Pons (tissue), 1 donor: ENCODE measurements at regions not wholly inside any gene's neighbourhood (a gene's known extent, or its start where the extent isn't known, plus 50 kb on each side); places are given as distances from the start of the nearest gene placed in this dataset.

Source experiments
- DNase-seq: peaks from one replicate; pipeline ENCODE4 v3.0.0-alpha.2; 2016; ENCODE audit warnings: low spot score

GRCh38 chr3:59653405-59654122 lies 603.7 kb upstream of the CFAP20DC start:
- DNase-seq: no peak

- peak; percentile 87 for DNase-seq
These were observed 594.9 kb upstream of the CFAP20DC start for GRCh38 chr3:59644479-59645402.

GRCh38 chr3:59641169-59641899 lies 591.5 kb upstream of the CFAP20DC start:
- DNase-seq: peak; percentile 12

- DNase-seq: no peak
These were observed 583.1 kb upstream of the CFAP20DC start for GRCh38 chr3:59632760-59633573.

GRCh38 chr3:59631482-59631881 lies 581.7 kb upstream of the CFAP20DC start:
- no peak for DNase-seq

GRCh38 chr3:59621037-59621436 lies 571.2 kb upstream of the CFAP20DC start:
- no peak for DNase-seq

- DNase-seq: no peak
These were observed 570.5 kb upstream of the CFAP20DC start for GRCh38 chr3:59620325-59620724.

GRCh38 chr3:59612444-59612715 lies 562.6 kb upstream of the CFAP20DC start:
- no peak for DNase-seq

GRCh38 chr3:59611649-59612443 lies 562.0 kb upstream of the CFAP20DC start:
- DNase-seq: no peak

- no peak for DNase-seq
These were observed 560.0 kb upstream of the CFAP20DC start for GRCh38 chr3:59609657-59610348.

GRCh38 chr3:59608356-59608755 lies 558.5 kb upstream of the CFAP20DC start:
- no peak for DNase-seq

- DNase-seq: peak; percentile 80
These were observed 557.8 kb upstream of the CFAP20DC start for GRCh38 chr3:59607656-59608055.

- DNase-seq: no peak
These were observed 556.9 kb upstream of the CFAP20DC start for GRCh38 chr3:59606638-59607266.

- no peak for DNase-seq
These were observed 556.2 kb upstream of the CFAP20DC start for GRCh38 chr3:59605944-59606534.

- no peak for DNase-seq
These were observed 555.5 kb upstream of the CFAP20DC start for GRCh38 chr3:59605318-59605717.

- no peak for DNase-seq
These were observed 551.7 kb upstream of the CFAP20DC start for GRCh38 chr3:59601486-59601885.

- no peak for DNase-seq
These were observed 550.8 kb upstream of the CFAP20DC start for GRCh38 chr3:59600631-59601030.

GRCh38 chr3:59596741-59597140 lies 546.9 kb upstream of the CFAP20DC start:
- no peak for DNase-seq

GRCh38 chr3:59595830-59596229 lies 546.0 kb upstream of the CFAP20DC start:
- no peak for DNase-seq

GRCh38 chr3:59593380-59593779 lies 543.6 kb upstream of the CFAP20DC start:
- DNase-seq: no peak
